22Rv1 (cell line): ENCODE measurements at regions not wholly inside any gene's neighbourhood (a gene's known extent, or its start where the extent isn't known, plus 50 kb on each side); places are given as distances from the start of the nearest gene placed in this dataset.

Experiments
- ZFX ChIP-seq: fragments of 450-650 bp; IDR thresholded peaks from 2 replicates; pipeline ENCODE4 v1.6.1; 2017; ENCODE audit warnings: antibody characterized with exemption, borderline replicate concordance
- TF ChIP-seq, protein P1 (sequence below): fragments of 450-650 bp; IDR thresholded peaks from 2 replicates; pipeline ENCODE4 v1.5.1; 2017; ENCODE audit warnings: mild to moderate bottlenecking

DNA sequence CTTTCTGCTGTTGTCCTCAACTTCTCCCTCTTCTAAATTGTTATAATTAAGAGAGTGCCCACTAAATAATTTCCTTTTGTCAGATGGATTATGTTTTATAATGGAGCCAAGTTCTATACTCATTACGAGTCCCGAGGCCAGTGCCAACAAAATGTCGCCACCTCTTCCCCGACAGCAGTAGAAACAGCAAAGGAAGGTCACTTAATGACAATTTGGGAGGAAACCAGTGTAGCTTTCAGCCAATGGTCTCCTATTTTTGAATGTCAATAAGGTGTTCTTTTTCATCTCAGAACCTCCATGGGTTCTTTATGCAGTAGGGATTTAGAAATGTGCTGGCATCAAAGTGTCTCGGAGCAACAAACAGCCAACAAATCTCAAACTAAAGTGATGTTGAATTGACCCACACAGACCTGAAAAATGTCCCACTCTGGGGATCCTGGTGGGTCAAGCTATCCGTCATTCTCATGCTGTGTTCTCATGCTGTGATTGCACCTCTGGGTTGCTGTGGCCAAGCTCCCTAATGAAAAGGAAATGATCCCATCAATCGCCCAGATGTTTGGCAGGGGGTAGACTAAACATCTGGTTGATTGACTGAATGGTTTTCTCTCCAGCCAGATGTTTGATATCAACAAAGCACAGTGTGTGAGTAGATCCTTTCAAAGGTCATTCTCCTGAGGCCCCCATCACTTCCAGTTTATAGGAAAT, 291.9 kb downstream of the DMAC1 start:
- TF ChIP-seq, protein P1, sequence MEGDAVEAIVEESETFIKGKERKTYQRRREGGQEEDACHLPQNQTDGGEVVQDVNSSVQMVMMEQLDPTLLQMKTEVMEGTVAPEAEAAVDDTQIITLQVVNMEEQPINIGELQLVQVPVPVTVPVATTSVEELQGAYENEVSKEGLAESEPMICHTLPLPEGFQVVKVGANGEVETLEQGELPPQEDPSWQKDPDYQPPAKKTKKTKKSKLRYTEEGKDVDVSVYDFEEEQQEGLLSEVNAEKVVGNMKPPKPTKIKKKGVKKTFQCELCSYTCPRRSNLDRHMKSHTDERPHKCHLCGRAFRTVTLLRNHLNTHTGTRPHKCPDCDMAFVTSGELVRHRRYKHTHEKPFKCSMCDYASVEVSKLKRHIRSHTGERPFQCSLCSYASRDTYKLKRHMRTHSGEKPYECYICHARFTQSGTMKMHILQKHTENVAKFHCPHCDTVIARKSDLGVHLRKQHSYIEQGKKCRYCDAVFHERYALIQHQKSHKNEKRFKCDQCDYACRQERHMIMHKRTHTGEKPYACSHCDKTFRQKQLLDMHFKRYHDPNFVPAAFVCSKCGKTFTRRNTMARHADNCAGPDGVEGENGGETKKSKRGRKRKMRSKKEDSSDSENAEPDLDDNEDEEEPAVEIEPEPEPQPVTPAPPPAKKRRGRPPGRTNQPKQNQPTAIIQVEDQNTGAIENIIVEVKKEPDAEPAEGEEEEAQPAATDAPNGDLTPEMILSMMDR, result no peak
- no peak for TF ChIP-seq ZFX
